HG03520 (cell line): ENCODE measurements at regions not wholly inside any gene's neighbourhood (a gene's known extent, or its start where the extent isn't known, plus 50 kb on each side); places are given as distances from the start of the nearest gene placed in this dataset.

Experiments
- ATAC-seq: cut with Tn5 transposase; IDR thresholded peaks from one replicate; pipeline ENCODE4 v1.9.1; 2021; ENCODE audit warnings: mild to moderate bottlenecking, moderate library complexity; ENCODE audit not compliant: unreplicated experiment

DNA sequence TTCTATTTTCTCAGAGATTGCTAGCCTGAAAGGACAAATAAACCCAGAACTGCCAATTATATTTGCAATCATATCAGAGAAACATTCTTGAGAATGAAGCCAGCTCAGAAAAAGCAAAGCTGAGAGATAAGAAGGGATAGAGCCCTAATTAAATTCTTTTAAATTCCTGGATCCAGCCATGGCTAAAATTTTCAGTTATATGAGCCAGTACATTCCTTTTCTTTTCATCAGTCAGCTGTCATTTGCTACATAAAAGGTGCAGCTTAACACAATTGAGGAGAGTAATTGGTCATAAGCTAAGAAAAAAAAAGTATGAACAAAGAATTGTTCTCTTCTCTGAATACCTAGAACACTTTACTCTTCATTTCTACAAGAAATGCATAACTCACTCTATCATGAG, 303.5 kb upstream of the FIGN start:
- no peak for ATAC-seq

GRCh38 chr2:164032995-164033394, 297.2 kb upstream of the FIGN start:
- ATAC-seq = no peak

- ATAC-seq = no peak
Measured at GRCh38 chr2:164030623-164031022, 294.8 kb upstream of the FIGN start.

- no peak for ATAC-seq
Measured at GRCh38 chr2:164028814-164029534, 293.2 kb upstream of the FIGN start.

DNA sequence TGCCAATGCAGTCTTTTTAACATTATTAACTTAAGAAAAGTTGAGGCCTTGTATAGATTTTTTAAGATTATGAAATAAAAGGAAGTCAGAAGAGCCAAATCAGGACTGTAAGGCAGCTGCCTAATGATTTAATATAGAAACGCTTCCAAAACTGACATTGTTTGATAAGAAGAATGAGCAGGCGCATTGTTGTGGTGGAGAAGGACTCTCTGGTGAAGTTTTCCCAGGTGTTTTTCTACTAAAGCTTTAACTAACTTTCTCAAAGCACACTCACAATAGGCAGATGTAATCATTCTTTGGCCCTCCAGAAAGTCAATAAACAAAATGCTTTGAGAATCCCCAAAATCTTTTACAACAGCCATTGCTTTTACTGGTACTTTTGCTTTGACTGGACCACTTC, 288.6 kb upstream of the FIGN start:
- no peak for ATAC-seq

GRCh38 chr2:164023896-164024295, 288.1 kb upstream of the FIGN start:
- no peak for ATAC-seq

DNA sequence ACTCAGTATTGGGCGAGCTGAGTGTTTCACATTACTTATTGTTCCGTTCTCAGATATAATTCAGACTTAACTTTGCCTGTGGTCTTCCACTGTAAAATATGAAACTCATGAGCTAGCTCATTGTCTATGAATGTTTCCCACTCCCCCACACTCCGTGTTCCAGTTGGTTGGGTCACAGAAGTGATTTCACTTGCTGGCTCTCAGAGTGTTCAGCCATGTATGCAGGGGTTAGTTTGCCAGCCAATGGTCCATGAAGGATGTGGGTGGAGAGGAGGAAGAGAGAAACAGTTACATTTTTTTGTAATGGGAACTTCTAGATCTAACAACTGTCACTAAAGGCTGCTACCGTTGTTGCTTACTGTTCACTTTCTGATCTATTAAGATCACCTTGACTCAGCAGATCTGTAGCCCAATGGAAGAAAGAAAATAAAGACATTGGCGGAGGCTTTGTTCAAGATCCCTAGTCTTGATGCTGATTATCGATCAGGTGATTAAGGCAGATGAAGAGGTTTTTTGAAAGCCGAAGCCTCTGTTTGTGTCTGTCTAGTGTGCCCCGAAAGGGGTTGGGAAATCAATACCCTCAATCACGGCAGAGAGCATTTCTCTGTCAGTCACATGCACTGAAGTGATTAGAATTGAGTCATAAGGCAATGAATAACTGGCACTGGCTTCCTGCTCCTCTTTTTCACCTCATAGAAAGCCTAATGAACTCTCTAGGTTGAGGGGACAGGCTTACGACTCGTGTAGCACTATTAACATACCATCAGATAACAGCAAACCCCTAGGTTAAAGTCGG, 279.7 kb upstream of the FIGN start:
- ATAC-seq = peak; percentile 93

DNA sequence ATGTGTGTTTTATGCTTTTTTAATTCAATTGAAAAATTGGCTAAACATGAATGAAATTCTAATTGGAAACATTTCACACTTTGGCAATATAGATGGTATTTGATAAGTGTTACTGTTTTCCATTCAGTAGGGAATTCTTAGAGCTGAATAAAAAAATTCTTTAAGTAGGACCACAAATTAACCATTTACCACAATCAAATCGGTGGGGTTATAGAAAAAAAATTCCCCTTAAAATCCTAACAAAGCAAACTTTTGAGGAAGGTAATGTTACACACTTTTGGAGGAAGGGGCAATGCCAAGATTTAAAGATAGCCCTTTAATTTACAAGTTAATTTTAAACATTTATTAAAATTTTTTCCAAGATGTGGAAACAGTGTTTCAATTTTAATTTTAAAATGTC, 279.0 kb upstream of the FIGN start:
- ATAC-seq = no peak

DNA sequence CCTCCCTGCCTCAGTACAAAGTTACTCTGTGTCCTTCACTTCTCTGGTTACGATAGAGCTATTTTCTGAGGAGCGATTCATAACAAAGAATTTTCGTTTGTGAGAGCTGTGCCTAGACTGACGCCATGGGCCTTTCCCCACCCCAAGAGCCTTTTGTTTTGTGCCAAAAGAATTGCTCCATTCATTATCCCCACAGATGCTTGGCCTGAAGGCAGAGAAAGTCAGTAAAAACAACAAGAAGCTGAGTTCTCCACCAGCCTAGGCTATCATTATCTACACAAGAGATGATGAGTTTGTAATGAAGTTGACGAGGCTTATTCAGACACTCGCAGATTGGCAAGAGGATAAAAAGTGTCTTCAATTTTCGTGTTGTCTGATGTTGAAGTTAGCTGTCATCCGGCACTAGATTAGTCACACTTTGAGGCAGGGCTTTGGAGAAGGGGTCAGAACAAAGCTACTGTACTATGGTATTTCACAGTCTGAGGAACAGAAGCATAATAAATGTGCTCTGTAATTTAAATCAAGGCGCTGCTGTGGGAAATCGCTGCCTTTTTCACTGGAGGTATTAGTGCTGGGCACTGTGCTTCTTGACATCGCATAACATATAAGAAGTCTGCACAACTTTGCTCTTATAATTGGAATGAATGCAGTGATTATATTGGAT, 278.4 kb upstream of the FIGN start:
- ATAC-seq = no peak

DNA sequence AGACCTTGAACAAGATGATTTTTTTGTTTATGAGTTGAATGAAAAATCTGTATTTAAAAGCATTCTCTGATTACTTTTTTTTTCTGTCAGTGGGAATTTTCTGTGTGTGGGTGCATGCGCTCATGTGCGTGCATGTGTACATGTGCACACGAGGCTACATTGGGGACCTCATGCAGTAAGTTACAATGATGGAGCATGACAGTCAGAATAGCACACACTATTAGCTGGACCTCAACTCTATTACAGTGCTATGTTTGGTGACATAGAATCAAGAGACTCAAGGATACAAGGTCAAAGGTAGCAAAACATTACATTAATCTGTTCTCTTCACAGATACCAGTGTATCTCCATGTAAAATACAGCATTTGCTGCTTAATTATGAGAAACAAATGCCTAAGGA, 276.8 kb upstream of the FIGN start:
- ATAC-seq = no peak

DNA sequence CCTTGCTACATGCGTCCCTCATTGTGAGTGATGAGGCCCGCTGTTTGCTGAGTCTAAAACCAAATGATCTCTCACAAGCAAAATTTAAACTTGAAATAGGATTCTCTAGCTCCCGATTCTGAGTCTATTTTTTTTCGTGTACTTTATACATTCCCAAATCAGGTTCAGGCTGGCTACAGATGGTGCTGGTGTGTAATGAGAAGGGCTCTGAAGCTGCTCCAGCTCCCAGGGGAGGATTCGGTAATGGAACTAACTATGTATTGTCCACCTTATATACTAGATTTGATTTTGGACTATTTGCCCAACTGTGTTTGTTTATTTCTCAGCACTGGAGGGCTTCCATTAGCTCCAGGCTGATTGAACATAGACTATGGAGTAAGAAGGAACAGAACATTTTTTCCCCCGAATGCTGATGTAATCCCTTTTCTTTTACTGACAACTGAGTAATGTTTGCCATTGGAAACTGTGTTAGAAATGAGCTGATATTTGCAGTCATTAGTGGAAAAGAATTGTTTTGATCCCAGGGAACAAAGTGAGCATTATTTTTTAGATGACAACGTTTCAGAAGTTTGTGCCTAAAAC, 274.0 kb upstream of the FIGN start:
- ATAC-seq = no peak

DNA sequence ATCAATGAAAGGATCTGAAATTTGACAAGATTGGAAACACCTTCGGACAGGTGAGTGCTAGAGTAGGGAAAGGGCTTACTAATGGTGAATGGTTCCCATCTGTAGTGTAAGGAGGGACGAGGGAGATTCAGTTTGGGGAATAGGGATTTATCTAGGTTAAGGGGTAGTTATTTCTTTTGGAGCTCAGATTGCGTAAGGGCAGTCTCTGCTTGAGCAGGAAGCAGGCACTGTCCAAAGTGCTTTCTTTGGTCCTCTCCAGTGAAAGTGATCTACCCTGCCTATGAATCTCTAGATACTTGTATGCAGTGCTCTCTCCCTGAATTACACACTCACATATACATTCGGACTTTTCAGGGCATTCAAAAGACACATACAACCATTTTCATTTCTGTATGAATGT, 272.9 kb upstream of the FIGN start:
- ATAC-seq = no peak

- no peak for ATAC-seq
Measured at GRCh38 chr2:164006704-164007103, 270.9 kb upstream of the FIGN start.

GRCh38 chr2:164000176-164000575, 264.4 kb upstream of the FIGN start:
- no peak for ATAC-seq

DNA sequence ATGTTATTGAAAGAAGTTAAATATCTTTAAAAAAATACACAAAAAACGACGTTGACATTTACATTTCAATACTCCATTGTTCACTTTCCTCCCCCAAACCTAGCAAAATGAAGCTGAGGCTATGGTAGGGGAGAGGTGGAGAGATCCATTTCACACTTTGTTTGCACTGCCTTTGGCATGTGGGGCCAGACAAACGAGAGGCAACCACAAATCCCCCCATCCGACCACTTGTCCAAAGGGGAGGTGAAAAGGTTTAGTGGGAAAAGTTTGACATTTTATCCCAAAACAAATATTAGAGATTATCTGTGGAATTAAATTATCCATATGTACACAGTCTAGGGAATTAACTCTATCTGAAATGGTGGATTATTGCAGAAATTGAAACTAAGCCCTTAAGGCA, 261.7 kb upstream of the FIGN start:
- ATAC-seq = no peak

DNA sequence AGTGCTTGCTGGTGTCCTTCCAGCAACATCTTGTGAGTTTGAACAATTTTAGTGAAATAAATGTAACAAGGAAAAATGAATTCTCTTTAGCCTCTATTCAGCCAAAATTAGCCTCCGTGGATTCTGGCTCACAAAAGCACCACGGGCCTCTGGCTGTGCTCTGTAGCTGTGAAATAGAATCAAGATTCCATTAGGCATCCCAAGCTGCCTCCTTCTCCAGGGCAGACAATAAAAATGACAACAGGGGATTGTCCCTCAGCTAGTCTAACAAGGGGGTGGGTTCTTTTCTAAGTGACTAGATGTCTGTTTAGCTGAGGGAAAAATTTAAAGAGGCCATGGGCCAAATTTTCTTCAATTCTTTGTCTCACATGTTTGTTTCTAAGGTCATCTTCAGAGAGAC, 254.7 kb upstream of the FIGN start:
- ATAC-seq = no peak

- ATAC-seq = no peak
Measured at GRCh38 chr2:163990101-163990500, 254.3 kb upstream of the FIGN start.

DNA sequence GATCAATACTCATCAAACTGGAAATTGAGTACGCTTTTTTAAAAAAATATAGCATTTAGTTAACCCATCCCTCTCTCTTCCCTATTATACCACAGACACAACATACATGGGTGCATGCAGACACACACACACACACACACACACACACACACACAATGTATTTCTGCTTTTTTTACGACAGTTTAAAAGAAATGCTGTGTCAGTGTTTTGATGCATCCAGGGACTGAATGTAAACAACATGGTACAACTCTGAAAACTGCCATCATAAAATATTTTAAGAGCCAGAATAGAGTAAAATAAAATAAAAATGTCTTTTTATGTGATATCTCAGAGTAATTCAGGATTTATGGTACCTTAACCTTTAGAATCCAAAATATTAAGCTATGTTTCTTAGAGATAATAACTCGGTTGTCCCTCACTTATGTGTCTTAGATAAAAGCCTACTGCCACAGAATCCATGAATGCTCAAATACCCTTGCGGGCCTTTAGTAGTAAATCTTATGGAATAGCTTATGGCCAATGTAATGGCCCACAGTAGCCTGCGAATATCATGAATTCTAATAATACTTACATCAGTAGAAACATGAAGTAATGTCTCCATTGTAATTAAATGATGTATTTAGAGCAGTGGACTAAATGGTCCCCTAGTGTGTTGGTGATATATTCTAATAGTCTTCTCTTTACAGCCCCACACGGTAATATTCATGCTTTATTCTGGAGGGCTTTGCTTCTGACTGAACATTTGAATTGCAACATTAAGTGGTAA, 251.6 kb upstream of the FIGN start:
- ATAC-seq = no peak

DNA sequence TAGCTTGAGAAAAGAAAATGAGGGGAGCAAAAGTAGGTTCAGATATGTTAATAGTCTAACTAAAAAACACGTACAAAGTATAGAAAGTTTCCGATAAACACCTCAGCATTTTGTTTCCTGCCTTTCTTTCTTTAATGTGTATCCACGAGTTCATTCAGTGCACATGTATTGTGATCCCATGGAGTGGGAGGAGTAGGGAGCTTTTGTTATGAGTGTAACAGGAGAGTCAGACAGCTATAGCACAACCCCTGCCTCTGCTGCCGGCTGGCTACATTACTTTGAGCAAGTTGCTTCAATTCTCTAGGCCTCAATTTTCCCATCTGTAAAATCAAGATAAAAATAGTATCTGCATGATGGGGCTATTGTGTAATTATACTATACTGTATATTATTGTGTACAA, 249.2 kb upstream of the FIGN start:
- no peak for ATAC-seq

DNA sequence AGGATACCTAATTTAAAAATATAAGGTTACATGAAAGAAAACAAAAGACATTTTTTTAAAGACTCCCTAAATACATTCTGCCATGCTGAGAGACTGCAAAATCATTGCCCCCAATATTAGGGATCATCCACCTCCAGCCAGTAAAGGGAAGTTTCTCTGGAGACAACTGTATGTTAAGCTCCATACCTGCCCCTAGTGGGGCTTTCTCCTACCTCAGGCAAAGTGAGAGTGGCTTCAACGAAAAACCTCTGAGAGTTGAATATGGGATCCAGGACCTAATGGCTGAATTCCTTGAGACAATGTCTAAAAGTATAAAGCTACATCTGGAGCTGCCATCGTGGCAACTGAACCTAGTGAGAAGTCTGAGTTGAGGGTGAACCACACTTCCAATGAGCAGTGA, 248.1 kb upstream of the FIGN start:
- no peak for ATAC-seq

- no peak for ATAC-seq
Measured at GRCh38 chr2:163982938-163983337, 247.1 kb upstream of the FIGN start.
